Naive thymus-derived CD8-positive, alpha-beta T cell (primary cell): ENCODE measurements at regions not wholly inside any gene's neighbourhood (a gene's known extent, or its start where the extent isn't known, plus 50 kb on each side); places are given as distances from the start of the nearest gene placed in this dataset.
"Not testable (repeated sequence)": the region's sequence is repeated elsewhere in the genome, so short reads cannot be mapped to it uniquely, and the experiment has no call there.

Experiments used
- ATAC-seq, 2 donors: fragments of 150-1000 bp; cut with Tn5 transposase in 1 of 2; sonication (Bioruptor Pico), chemical (Tn5 transposase) in 1 of 2; 1 replicate in 1 of 2; 2 replicates in 1 of 2; pipeline ENCODE4 v1.10.0; 2021; ENCODE audit warnings: mild to moderate bottlenecking in 2 of 2, moderate library complexity in 2 of 2
- POLR2A ChIA-PET: fragments of 350-600 bp; sonication (Branson Sonifier 250); formaldehyde crosslinking; loops from one replicate; lab custom pipeline; 2021; ENCODE audit warnings: antibody characterized with exemption; lab: Charles Lee
- DNase-seq, 10 donors: peaks; one replicate each; pipeline versions ENCODE4 v3.0.0 to v3.0.0-alpha.2; 2020 to 2022
- H3K27ac Mint-ChIP-seq, 10 donors: one replicate each; pipeline ENCODE4 v1.8.0; 2020 to 2022; ENCODE audit warnings: mild to moderate bottlenecking in 10 of 10, mixed read lengths in 10 of 10, moderate library complexity in 4 of 10, inconsistent platforms in 1 of 10
- H3K27me3 Mint-ChIP-seq, 5 donors: one replicate each; pipeline ENCODE4 v1.8.0; 2021 to 2022; ENCODE audit warnings: mixed read lengths in 5 of 5
- H3K36me3 Mint-ChIP-seq, 3 donors: one replicate each; pipeline ENCODE4 v1.8.0; 2020 to 2022; ENCODE audit warnings: mixed read lengths in 3 of 3, mild to moderate bottlenecking in 2 of 3, inconsistent platforms in 1 of 3
- H3K4me1 Mint-ChIP-seq, 4 donors: one replicate each; pipeline ENCODE4 v1.8.0; 2021 to 2022; ENCODE audit warnings: mixed read lengths in 4 of 4
- H3K4me3 Mint-ChIP-seq, 10 donors: one replicate each; pipeline ENCODE4 v1.8.0; 2020 to 2022; ENCODE audit warnings: mild to moderate bottlenecking in 10 of 10, mixed read lengths in 10 of 10, moderate library complexity in 6 of 10, inconsistent platforms in 1 of 10
- H3K9me3 Mint-ChIP-seq, 9 donors: one replicate each; pipeline ENCODE4 v1.8.0; 2020 to 2022; ENCODE audit warnings: mixed read lengths in 9 of 9, mild to moderate bottlenecking in 3 of 9, inconsistent platforms in 1 of 9, moderate library complexity in 1 of 9

DNA sequence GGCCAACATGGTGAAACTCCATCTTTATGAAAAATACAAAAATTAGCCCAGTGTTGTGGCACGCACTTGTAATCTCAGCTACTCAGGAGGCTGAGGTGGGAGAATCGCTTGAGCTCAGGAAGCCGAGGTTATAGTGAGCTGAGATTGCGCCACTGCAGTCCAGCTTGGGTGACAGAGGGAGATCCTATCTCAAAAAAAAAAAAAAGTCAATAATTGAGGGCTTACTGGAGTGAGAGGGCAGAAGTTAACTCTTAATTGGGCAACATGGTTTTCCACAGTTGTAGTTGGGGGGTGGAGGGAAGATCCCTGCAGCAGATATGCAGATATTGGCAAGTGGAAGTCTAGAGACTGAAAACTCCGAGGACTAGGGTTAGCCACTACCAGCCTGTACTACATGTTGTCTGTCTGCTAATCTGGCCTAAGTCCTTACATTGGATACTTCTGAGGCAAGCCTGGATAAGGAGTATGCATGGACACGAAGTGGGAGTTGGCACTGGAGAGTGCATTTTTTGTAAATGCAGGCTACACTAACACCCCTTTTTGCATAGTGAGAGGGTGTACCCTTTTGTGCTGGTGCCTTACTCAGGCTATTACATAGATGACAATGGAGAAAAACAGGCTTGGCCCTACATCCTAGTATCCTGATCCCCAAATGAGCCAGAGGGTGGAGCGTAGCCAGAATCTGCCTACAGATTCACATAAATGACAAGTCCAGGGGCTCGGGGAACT is 89.0 kb upstream of the NIPBL start:
- peaks cover 0 to 2% (median 0%) of the 10 kb centered on the region in 9 donors for H3K9me3 Mint-ChIP-seq
- ATAC-seq = no peak
- no peak for DNase-seq

DNA sequence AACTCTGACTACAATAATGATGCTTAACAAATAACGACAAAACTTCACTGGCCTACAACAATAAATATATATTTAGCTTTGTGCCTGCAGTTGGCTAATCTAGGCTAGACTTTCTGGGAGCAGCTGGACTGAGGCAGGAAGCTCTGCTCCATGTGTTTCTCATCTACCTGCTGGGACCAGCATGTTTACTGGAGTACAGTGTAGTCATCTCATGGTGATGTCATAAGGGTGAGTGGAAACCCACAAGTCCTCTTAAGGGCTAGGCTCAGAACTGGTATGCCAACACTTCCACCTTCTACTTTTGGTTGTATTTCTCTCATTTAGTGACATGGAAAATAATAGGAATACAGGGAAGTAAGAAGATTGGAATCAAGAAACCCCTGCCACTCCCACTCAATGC is 85.7 kb upstream of the NIPBL start:
- H3K27me3 Mint-ChIP-seq = peaks cover 1 to 11% (median 7%) of the 10 kb centered on the region in 5 donors
- H3K4me3 Mint-ChIP-seq = no peak overlapping the region
- no peaks in the 10 kb centered on the region for H3K9me3 Mint-ChIP-seq
- no peak overlapping the region for H3K27ac Mint-ChIP-seq
- POLR2A ChIA-PET = no interaction called here
- DNase-seq = no peak
- H3K4me1 Mint-ChIP-seq = peaks cover 0 to 7% (median 0%) of the 10 kb centered on the region in 4 donors
- no peak for ATAC-seq
- no peaks in the 10 kb centered on the region for H3K36me3 Mint-ChIP-seq

More for the DNA sequence above, 89.0 kb upstream of the NIPBL start:
- Mint-ChIP-seq H3K27me3 (peaks cover 0 to 10% (median 5%) of the 10 kb centered on the region in 5 donors), H3K36me3 (no peaks in the 10 kb centered on the region), H3K4me1 (peaks cover 0 to 7% (median 0%) of the 10 kb centered on the region in 4 donors), H3K27ac (no peak overlapping the region), H3K4me3 (no peak overlapping the region)
- POLR2A ChIA-PET = no interaction called here

DNA sequence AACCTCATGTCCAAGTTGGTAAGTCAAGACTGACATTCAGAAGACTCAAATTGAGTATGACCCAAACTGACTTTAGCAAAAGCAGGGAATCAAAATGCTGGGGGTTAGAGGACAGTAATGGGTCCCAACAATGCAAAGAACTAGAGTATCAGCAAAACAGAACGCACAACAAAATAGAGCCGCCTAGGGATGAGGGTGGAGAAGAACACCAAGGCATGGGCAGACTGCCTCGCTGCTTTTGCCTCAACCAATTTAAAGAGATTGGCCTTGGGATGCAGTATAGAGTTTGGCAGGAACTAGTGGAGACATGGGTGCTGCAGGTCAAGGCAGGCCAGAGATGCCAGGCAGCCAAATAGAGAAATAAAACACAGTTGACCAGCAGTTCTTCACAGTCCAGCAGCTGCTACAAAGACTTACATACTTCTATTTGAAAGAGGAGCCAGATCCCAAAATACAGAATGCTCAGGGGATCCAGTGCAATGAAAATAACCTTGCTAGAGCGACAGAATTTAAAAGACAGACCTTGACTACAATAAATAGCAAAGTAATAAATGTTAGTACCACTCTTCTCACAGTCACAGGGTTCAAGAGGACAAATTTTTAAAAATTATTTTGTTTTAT is 83.9 kb upstream of the NIPBL start:
- POLR2A ChIA-PET = interaction anchor here (0.6 kb wide), 1 partner anchor 15 kb away, joined by 3 read pairs; no protein-coding TSS in a partner anchor
- Mint-ChIP-seq H3K36me3 (no peaks in the 10 kb centered on the region), H3K4me3 (no peak overlapping the region), H3K9me3 (no peaks in the 10 kb centered on the region), H3K27ac (no peak overlapping the region), H3K4me1 (peaks cover 0 to 7% (median 0%) of the 10 kb centered on the region in 4 donors), H3K27me3 (peaks cover 1 to 11% (median 6%) of the 10 kb centered on the region in 5 donors)
- DNase-seq (no peak), ATAC-seq (no peak)

DNA sequence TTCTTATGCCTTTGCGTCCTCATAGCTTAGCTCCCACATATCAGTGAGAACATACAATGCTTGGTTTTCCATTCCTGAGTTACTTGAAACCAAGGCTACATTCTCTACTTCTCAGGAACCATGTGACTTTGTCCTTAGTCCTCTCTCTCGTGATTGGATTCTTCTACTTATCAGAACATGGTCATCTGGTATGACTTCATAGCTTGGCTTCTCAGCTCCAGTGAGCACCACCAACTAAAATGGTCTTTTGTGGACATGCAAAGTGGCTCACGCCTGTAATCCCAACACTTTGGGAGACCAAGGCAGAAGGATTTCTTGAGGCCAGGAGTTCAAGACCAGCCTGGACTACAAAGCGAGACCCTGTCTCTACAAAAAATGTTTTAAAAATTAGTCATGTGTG is 81.2 kb upstream of the NIPBL start:
- Mint-ChIP-seq H3K9me3 (no peaks in the 10 kb centered on the region), H3K4me3 (no peak overlapping the region), H3K27me3 (peaks cover 1 to 11% (median 6%) of the 10 kb centered on the region in 5 donors), H3K4me1 (no peaks in the 10 kb centered on the region), H3K36me3 (no peaks in the 10 kb centered on the region), H3K27ac (no peak overlapping the region)
- ATAC-seq (no peak), DNase-seq (no peak)
- POLR2A ChIA-PET = no interaction called here

DNA sequence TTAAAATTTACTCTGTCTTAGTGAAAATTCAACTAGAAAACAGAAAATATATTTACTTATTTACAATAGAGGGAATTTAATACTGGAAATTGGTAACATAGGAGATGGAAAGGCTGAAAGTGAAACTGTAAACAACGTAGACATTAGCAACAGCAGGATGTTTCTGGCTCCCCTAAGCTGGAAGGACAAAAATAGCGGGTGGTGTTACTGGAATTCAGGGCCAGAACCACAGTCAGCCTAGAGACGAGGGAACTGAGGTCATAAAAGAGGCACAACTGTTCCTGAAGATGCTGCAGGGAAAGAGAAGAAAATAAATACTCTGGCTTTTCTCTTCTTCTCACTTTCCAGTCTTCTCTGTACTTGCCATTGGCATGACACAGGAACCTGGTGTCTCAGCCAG is 80.4 kb upstream of the NIPBL start:
- Mint-ChIP-seq H3K4me1 (no peaks in the 10 kb centered on the region), H3K27ac (no peak overlapping the region), H3K4me3 (no peak overlapping the region), H3K27me3 (peaks cover 1 to 11% (median 5%) of the 10 kb centered on the region in 5 donors), H3K36me3 (no peaks in the 10 kb centered on the region), H3K9me3 (no peaks in the 10 kb centered on the region)
- POLR2A ChIA-PET = no interaction called here
- ATAC-seq (no peak), DNase-seq (no peak)

DNA sequence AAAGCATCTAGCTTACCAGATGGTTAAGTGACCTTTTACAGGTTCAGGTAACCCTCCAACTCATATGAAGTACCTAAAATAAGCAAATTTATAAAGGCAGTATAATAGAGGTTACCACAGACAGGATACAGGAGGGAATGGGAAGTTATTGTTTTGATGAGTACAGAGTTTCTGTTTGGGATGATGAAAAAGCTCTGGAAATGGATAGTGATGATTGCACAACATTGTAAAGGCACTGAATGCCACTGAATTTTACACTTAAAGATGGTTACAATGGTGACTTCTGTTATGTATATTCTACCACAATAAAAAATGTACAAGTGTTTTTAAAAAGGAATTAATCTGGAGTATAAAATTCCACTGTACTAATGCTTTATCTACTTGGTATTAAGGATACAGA is 75.0 kb upstream of the NIPBL start:
- DNase-seq = no peak
- H3K9me3 Mint-ChIP-seq = no peaks in the 10 kb centered on the region
- no peak overlapping the region for H3K4me3 Mint-ChIP-seq
- peaks cover 0 to 3% (median 3%) of the 10 kb centered on the region in 5 donors for H3K27me3 Mint-ChIP-seq
- no peak overlapping the region for H3K27ac Mint-ChIP-seq
- H3K36me3 Mint-ChIP-seq = no peaks in the 10 kb centered on the region
- ATAC-seq = no peak
- H3K4me1 Mint-ChIP-seq = no peaks in the 10 kb centered on the region
- POLR2A ChIA-PET = no interaction called here

DNA sequence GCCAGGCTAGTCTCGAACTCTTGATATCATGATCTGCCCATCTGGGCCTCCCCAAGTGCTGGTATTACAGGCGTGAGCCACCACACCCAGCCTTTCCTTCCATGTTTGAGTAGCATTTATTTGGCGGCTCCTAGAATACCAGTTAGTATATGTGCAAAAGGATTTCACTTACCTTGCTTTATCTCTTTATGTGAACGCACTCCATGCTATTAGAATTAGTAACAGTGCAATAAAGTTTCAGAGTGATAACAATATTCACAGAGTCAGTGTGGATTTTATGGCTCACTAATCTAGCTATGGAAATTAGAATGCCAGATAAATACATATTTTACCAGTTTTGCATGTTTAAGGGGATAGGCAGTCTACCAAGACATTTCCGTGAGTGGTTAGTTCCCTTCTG is 74.4 kb upstream of the NIPBL start:
- H3K4me3 Mint-ChIP-seq = no peak overlapping the region
- no peaks in the 10 kb centered on the region for H3K4me1 Mint-ChIP-seq
- H3K9me3 Mint-ChIP-seq = no peaks in the 10 kb centered on the region
- H3K36me3 Mint-ChIP-seq = no peaks in the 10 kb centered on the region
- DNase-seq = no peak
- peaks cover 0 to 3% (median 2%) of the 10 kb centered on the region in 5 donors for H3K27me3 Mint-ChIP-seq
- POLR2A ChIA-PET = no interaction called here
- ATAC-seq = no peak
- no peak overlapping the region for H3K27ac Mint-ChIP-seq

DNA sequence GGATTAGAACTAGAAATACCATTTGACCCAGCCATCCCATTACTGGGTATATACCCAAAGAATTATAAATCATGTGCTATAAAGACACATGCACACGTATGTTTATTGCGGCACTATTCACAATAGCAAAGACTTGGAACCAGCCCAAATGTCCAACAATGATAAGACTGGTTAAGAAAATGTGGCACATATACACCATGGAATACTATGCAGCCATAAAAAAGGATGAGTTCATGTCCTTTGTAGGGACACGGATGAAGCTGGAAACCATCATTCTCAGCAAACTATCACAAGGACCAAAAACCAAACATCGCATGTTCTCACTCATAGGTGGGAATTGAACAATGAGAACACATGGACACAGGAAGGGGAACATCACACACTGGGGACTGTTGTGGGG is 63.3 kb upstream of the NIPBL start:
- DNase-seq, H3K27me3 Mint-ChIP-seq, H3K9me3 Mint-ChIP-seq, POLR2A ChIA-PET, H3K36me3 Mint-ChIP-seq, ATAC-seq, H3K4me3 Mint-ChIP-seq, H3K27ac Mint-ChIP-seq, H3K4me1 Mint-ChIP-seq: not testable (repeated sequence)

DNA sequence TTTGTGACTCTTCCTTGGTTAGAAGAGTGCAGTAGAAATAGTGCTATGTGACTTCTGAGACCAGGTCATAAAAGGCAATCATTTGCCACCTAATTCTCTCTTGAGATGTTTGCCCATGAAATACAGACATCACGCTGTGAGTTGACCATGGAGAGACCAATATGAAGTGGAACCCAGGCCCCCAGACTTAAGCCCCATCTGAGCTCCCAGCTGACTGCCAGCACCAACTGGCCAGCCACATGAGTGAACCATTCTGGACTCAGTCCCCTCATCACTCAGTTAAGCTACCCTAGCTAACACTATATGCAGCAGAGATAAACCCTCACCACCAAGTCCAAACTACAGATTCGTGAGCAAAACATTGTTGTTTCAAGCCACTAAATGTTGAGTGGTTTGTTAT is 60.7 kb upstream of the NIPBL start:
- DNase-seq (no peak), ATAC-seq (no peak)
- Mint-ChIP-seq H3K27me3 (peaks cover 0 to 4% (median 4%) of the 10 kb centered on the region in 5 donors), H3K4me1 (no peaks in the 10 kb centered on the region), H3K36me3 (no peaks in the 10 kb centered on the region), H3K27ac (no peak overlapping the region), H3K4me3 (no peak overlapping the region), H3K9me3 (peaks cover 0 to 5% (median 0%) of the 10 kb centered on the region in 9 donors)
- POLR2A ChIA-PET = no interaction called here

DNA sequence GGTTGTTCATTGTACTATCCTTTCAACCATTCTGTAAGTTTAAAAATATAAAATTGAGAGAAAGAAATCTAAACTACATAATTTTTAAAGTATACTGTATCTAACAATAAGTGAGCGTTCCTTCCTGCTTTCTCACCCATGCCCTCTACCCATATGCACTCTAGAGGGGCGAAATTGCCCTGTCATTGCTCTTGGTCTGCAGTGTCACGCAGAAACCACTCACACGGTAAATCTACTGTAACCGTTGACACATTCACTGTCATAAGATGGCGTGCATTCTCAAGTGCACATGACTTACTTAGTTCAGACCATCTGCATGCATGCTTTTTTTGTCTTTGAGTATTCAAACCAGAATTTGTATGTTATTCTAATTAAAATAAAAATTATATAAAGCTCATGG is 55.7 kb upstream of the NIPBL start:
- Mint-ChIP-seq H3K4me3 (no peak overlapping the region), H3K36me3 (no peaks in the 10 kb centered on the region), H3K27me3 (peaks cover 5 to 27% (median 20%) of the 10 kb centered on the region in 5 donors), H3K9me3 (peaks cover 0 to 8% (median 0%) of the 10 kb centered on the region in 9 donors), H3K4me1 (no peaks in the 10 kb centered on the region), H3K27ac (no peak overlapping the region)
- POLR2A ChIA-PET = no interaction called here
- ATAC-seq (no peak), DNase-seq (no peak)

DNA sequence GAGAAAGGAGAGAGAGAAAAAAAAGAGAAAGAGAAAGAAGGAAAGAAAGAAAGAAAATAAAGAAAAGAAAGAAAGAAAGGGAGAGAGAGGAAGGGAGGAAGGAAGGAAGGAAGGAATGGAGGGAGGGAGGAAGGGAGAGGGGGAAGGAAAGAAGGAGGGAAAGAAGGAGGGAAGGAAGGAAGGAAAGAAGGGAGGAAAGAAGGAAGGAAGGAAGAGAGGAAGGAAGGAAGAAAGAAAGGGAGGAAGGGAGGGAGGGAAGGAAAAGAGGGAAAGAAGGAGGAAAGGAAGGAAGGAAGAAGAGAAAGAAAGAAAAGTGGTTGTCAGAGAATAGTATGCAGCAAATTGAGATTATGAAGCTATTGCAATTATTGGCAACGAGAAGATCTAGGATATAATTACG is 49.9 kb upstream of the NIPBL start:
- POLR2A ChIA-PET = no interaction called here
- H3K27ac Mint-ChIP-seq = no peak overlapping the region
- no peaks in the 10 kb centered on the region for H3K4me1 Mint-ChIP-seq
- ATAC-seq (no peak), DNase-seq (no peak)
- no peak overlapping the region for H3K4me3 Mint-ChIP-seq
- H3K9me3 Mint-ChIP-seq = peaks cover 0 to 8% (median 0%) of the 10 kb centered on the region in 9 donors
- peaks cover 15 to 49% (median 33%) of the 10 kb centered on the region in 5 donors for H3K27me3 Mint-ChIP-seq
- no peaks in the 10 kb centered on the region for H3K36me3 Mint-ChIP-seq
